Liver (tissue), 3 donors: ENCODE measurements at regions not wholly inside any gene's neighbourhood (a gene's known extent, or its start where the extent isn't known, plus 50 kb on each side); places are given as distances from the start of the nearest gene placed in this dataset.

Source experiments
- JUND ChIP-seq, 2 donors: IDR thresholded peaks; 2 replicates each; pipeline ENCODE4 v1.6.1; 2016; ENCODE audit warnings: antibody characterized with exemption in 2 of 2
- RAD21 ChIP-seq, 2 donors: IDR thresholded peaks; 2 replicates each; pipeline ENCODE4 v1.6.1; 2016; ENCODE audit warnings: antibody characterized with exemption in 2 of 2, mild to moderate bottlenecking in 2 of 2
- TAF1 ChIP-seq: conservative IDR thresholded peaks from 2 replicates; pipeline ENCODE4 v1.6.1; 2016; ENCODE audit warnings: antibody characterized with exemption, mild to moderate bottlenecking
- YY1 ChIP-seq: IDR thresholded peaks from 2 replicates; pipeline ENCODE4 v1.6.1; 2016; ENCODE audit warnings: antibody characterized with exemption, mild to moderate bottlenecking
- TF ChIP-seq, protein P1 (sequence below): fragments of 150-350 bp; IDR thresholded peaks from 2 replicates; pipeline ENCODE4 v1.5.1; 2017; ENCODE audit warnings: improper control_type of control experiment, low read depth, low read length; ENCODE audit not compliant: missing input control
- TF ChIP-seq, protein P2 (sequence below): IDR thresholded peaks from 2 replicates; pipeline ENCODE4 v1.6.1; 2016; ENCODE audit warnings: antibody characterized with exemption
- TF ChIP-seq, protein P3 (sequence below): IDR thresholded peaks from 2 replicates; pipeline ENCODE4 v1.6.1; 2016; ENCODE audit warnings: antibody characterized with exemption, mild to moderate bottlenecking
- donor health status: healthy.
- donor health status: healthy.

DNA sequence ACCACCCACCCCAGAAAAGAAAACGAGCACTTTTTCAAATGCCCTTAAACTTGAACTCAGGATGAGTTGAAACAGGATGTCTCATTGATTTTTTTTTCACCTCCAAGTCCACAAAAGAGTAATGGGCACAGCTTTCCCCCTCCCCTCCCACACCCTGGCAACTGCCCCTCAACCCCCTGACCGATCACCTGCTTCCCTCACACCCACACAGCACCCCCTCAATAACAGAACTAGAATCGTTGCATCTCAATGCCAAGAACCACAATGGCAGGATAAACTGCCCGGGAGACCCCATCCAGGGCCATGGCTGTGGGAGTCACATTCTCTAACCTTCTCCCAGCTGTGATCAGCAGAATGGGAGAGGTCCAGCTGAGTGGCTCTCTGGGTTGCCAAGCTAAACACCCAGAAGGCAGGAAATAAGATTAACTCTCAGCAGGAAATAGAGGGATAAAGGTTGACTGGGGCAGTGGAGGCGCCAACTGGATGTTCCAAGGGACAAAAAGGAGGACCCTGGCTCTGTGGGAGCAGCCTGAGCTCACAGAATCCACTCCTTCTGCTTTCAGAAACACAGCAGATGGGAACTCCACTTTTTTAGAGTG is 128.0 kb upstream of the SDK2 start:
- TF ChIP-seq, protein P1, sequence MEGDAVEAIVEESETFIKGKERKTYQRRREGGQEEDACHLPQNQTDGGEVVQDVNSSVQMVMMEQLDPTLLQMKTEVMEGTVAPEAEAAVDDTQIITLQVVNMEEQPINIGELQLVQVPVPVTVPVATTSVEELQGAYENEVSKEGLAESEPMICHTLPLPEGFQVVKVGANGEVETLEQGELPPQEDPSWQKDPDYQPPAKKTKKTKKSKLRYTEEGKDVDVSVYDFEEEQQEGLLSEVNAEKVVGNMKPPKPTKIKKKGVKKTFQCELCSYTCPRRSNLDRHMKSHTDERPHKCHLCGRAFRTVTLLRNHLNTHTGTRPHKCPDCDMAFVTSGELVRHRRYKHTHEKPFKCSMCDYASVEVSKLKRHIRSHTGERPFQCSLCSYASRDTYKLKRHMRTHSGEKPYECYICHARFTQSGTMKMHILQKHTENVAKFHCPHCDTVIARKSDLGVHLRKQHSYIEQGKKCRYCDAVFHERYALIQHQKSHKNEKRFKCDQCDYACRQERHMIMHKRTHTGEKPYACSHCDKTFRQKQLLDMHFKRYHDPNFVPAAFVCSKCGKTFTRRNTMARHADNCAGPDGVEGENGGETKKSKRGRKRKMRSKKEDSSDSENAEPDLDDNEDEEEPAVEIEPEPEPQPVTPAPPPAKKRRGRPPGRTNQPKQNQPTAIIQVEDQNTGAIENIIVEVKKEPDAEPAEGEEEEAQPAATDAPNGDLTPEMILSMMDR, result no peak
- TF ChIP-seq YY1, result no peak
- TF ChIP-seq, protein P2, sequence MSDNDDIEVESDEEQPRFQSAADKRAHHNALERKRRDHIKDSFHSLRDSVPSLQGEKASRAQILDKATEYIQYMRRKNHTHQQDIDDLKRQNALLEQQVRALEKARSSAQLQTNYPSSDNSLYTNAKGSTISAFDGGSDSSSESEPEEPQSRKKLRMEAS, result no peak
- no peak for TF ChIP-seq JUND (IDR thresholded peaks at IDR 0.05)
- no peak for TF ChIP-seq RAD21 (IDR thresholded peaks at IDR 0.05)
- TF ChIP-seq TAF1, result no peak
- TF ChIP-seq, protein P3, sequence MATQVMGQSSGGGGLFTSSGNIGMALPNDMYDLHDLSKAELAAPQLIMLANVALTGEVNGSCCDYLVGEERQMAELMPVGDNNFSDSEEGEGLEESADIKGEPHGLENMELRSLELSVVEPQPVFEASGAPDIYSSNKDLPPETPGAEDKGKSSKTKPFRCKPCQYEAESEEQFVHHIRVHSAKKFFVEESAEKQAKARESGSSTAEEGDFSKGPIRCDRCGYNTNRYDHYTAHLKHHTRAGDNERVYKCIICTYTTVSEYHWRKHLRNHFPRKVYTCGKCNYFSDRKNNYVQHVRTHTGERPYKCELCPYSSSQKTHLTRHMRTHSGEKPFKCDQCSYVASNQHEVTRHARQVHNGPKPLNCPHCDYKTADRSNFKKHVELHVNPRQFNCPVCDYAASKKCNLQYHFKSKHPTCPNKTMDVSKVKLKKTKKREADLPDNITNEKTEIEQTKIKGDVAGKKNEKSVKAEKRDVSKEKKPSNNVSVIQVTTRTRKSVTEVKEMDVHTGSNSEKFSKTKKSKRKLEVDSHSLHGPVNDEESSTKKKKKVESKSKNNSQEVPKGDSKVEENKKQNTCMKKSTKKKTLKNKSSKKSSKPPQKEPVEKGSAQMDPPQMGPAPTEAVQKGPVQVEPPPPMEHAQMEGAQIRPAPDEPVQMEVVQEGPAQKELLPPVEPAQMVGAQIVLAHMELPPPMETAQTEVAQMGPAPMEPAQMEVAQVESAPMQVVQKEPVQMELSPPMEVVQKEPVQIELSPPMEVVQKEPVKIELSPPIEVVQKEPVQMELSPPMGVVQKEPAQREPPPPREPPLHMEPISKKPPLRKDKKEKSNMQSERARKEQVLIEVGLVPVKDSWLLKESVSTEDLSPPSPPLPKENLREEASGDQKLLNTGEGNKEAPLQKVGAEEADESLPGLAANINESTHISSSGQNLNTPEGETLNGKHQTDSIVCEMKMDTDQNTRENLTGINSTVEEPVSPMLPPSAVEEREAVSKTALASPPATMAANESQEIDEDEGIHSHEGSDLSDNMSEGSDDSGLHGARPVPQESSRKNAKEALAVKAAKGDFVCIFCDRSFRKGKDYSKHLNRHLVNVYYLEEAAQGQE, result no peak
